ENCODE measurements at regions not wholly inside any gene's neighbourhood (a gene's known extent, or its start where the extent isn't known, plus 50 kb on each side); places are given as distances from the start of the nearest gene placed in this dataset.
"Not testable (repeated sequence)": the region's sequence is repeated elsewhere in the genome, so short reads cannot be mapped to it uniquely, and the experiment has no call there.

- no peak for DNase-seq
Observed at GRCh38 chr13:89076622-89077021, 1405.5 kb downstream of the SLITRK5 start.

GRCh38 chr13:89082623-89083022 lies 1411.5 kb downstream of the SLITRK5 start:
- DNase-seq: no peak

DNA sequence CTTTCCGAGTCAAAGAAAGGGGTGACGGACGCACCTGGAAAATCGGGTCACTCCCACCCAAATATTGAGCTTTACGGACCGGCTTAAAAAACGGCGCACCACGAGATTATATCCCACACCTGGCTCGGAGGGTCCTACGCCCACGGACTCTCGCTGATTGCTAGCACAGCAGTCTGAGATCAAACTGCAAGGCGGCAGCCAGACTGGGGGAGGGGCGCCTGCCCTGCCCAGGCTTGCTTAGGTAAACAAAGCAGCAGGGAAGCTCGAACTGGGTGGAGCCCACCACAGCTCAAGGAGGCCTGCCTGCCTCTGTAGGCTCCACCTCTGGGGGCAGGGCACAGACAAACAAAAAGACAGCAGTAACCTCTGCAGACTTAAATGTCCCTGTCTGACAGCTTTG lies 1416.9 kb downstream of the SLITRK5 start:
- DNase-seq: not testable (repeated sequence)

DNA sequence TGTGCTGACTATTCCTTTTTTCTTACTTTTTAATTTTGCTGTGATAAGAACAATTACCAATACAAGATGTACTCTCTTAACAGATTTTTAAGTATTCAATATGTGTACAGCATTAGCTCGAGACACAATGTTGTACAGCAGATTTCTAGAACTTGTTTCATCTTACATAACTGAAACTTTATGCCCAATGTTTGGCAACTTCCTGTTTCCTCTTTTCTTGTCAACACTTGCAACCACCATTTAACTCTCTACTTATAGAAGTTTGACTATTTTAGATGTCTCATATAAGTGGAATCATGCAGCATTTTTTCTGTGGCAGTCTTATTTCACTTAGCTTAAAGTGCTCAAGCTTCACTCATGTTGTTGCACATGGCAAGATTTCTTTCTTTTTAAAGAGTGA lies 1426.8 kb downstream of the SLITRK5 start:
- peak; percentile 3 to 22 for DNase-seq

DNA sequence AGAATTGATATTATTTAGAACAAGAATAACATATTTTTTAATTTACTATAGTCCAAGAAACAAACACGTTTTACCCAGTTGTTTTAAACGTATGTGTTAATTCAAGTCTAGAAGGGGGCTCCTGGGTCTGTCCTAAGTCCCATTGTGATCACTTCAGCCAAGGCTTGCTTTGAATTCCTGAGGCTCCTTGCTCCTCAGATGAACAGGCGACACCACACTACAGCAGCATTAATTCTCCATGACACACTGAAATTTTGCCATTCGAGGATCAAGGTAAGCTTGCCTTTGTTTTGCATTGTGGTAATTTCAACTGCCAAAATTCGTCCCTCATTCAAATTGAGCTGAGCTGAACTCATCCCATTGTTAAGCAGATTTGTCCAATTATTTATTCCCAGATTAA lies 1442.6 kb downstream of the SLITRK5 start:
- DNase-seq: no peak

GRCh38 chr13:89115307-89115706 lies 1444.1 kb downstream of the SLITRK5 start:
- no peak for DNase-seq

DNA sequence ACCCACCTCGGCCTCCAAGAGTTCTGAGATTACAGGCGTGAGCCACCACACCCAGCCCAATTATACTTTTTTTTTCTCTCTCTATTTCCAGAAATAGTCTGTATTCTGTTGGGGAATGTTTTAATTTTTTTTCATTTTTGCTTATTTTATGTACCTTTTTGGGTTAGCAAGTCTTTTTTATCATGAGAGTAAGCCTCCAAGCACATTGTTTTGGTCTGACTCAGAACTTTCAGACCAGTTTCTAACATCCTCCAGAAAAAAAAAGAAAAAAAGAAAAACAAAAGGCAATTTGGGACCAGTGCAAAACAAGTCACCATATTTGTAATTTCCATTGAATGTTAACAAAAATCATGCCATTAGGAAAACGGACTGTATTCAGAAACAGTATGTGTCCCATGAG lies 1465.5 kb downstream of the SLITRK5 start:
- no peak for DNase-seq

DNA sequence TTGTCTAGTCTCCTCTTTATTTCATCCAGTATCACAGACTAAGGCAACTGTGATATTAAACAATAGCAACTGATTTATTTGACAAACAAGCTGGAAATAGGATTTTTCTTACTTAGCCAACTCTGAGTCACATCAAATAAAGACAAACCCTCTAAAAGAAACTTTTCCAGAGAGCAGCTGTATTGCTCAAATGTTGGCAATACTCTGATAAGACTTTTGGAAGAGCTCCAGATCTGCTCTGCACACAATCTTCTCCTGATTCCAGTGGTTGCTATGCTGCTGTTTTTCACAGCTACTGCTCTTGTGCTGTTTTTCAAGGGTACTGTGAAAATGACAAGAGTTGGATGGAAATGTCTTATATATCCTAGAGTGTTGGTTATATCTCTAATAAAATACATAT lies 1479.2 kb downstream of the SLITRK5 start:
- no peak for DNase-seq

DNA sequence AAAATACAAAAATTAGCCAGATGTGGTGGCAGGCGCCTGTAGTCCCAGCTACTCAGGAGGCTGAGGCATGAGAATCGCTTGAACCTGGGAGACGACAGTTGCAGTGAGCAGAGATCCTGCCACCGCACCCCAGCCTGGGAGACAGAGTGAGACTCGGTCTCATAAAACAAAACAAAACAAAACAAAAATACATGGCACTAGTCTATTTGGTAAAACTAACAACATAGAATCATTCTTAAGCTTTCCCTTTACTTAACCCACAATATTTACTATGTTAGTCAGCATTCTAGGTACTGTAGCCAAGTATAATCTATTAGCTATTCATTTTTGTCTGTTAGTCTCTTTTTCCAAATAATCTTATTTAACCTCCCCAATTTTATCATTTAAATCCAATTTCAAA lies 1482.8 kb downstream of the SLITRK5 start:
- DNase-seq: no peak

GRCh38 chr13:89163096-89163495 lies 1491.9 kb downstream of the SLITRK5 start:
- DNase-seq: no peak

GRCh38 chr13:89165685-89166084 lies 1494.5 kb downstream of the SLITRK5 start:
- DNase-seq: no peak

GRCh38 chr13:89169951-89170350 lies 1498.8 kb downstream of the SLITRK5 start:
- no peak for DNase-seq

- DNase-seq: no peak
Observed at GRCh38 chr13:89181041-89181440, 1509.9 kb downstream of the SLITRK5 start.

DNA sequence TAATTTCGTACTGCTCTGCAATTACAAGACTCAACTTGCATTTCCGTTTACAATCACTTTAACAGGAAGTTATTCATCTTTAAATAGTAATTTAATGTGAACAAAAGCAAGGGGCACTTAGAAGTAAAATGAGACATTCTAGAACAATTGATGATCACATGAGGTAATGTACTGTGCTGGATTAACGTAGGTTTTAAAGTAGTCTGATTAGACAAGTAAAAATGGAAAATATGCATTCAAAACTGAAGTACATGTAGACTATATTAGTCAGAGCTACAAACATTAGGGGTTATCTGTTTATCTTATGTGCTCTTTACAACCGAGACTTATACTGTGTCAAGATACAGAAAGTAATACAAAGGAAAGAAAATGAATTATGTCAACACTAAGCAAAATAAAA lies 1528.0 kb downstream of the SLITRK5 start:
- no peak for DNase-seq

- no peak for DNase-seq
Observed at GRCh38 chr13:89204435-89204834, 1533.3 kb downstream of the SLITRK5 start.

- DNase-seq: no peak
Observed at GRCh38 chr13:89205856-89206520, 1534.8 kb downstream of the SLITRK5 start.

DNA sequence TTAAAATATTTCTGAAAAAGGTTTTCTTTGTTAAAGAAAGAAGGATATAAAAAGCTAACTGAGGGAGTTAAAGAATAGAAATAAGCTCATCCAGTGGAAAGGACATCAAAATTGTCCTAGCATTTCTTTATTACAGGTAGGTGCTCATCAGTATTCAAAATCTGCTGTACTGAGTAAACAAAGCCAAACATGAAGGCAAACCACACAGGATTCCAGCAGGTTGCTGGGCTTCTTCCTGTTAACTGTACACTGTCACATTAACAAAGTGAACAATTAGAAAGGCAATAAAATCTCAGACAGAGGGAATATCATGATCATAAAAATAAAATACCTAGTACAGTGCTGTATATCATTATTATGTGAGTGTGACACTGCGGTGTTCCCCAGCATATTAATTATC lies 1541.0 kb downstream of the SLITRK5 start:
- DNase-seq: no peak

GRCh38 chr13:89214185-89214584 lies 1543.0 kb downstream of the SLITRK5 start:
- no peak for DNase-seq

- not testable (repeated sequence) for DNase-seq
Observed at GRCh38 chr13:89215319-89215718, 1544.1 kb downstream of the SLITRK5 start.

DNA sequence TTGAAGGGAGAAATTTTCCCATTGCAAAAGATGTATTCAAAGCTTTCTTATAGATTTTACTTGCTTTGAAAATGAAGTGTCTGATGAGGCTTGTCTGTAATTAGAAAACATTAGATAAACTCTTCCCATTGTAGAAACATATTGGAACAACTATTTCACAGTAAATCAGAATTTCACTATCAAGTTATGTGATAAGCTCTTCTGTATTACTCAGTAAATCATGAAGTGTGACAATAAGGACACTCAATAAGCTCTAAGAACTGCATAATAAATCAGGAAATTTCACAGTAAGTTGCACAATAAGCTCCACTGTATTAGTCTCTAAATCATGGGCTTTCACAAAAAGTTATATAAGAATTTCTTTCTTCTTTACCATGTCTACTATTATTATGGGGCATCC lies 1546.6 kb downstream of the SLITRK5 start:
- no peak for DNase-seq

DNA sequence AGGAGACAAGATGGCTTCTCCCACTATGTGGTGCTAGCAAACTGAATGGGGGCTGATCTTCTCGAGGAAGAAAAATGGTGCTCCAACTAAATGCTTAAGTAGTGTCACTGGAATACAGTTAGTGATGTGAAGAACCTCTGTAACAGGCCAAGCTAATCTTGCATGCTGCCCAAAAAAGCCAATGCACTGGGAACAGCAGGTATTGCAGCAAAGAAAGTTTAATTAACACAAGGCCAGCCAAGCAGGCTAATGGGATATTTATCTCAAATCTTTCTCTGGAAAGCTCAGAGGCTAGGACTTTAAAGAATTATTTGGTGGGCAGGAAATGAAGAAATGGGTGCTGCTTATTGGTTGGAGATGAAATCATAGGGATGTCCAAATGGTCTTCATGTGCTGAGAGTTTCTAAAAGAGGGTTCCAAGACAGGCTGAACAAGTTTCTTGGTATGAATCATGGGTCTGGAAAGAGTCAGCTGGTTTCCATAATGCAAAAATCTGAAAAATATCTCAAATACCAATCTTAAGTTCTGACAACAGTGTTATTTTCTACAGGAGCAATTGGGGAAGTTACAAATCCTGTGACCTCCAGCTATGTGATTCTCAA lies 1550.5 kb downstream of the SLITRK5 start:
- no peak for DNase-seq

DNA sequence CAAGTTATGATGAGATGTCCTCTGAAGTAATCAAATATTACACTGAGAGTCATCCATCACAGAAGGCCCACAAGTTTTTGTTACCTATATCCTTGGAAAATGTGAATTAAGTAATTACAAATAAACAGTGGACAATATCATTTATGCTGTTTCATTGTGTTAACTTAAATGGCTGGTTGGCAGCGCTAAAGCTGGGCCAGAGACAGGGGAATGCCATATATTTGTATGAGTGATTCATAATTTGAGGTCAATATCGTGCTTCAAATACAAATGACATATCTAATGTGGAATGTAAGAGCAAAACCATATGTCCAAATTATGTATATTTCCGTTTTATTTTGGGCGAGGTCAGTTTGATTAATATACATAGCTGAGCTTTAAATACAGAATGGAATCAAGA lies 1556.2 kb downstream of the SLITRK5 start:
- no peak for DNase-seq

GRCh38 chr13:89238496-89238895 lies 1567.3 kb downstream of the SLITRK5 start:
- no peak for DNase-seq

- DNase-seq: no peak
Observed at GRCh38 chr13:89239361-89240127, 1568.4 kb downstream of the SLITRK5 start.
